ENCODE measurements at regions not wholly inside any gene's neighbourhood (a gene's known extent, or its start where the extent isn't known, plus 50 kb on each side); places are given as distances from the start of the nearest gene placed in this dataset.

DNA sequence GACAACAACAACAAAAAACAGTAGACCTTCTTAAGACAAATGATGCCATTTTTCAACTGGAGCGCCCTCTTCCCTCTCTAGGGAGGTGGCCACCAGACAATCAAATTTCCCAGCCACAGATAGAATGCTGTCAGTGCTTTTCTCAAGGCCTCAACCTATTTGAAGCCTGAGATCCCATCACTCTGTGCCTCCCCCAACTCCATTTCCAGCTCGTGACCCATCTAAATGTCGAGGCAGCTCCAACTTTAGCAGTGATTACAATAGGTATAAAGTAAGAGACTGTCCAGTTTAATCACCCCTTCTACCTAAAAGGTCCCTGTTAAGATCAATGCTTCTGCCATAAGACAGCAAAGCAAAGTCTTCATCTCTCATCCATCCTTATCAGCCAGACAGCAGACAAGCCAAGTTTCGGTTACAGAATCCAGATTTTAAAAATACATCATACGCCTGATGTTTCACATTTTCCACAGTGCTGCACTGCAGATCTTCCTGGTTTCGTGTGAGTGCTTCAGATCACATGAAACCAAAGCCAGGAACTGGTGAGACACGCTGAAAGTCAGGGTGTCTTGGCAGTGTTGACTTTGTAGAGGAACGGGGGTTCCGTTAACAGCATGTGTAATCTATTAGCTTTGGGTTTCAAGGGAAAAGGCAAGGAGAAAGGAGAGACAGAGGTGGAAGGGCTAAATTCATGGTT lies 447.8 kb downstream of the ENC1 start:
- peaks cover 5% of the 10 kb centered on the region for H3K4me1 Mint-ChIP-seq (ENCODE audit: low read depth)
- peak overlapping the region; percentile 65 for H3K27ac Mint-ChIP-seq (ENCODE audit: unreplicated experiment)
- no peaks in the 10 kb centered on the region for H3K36me3 Mint-ChIP-seq (ENCODE audit: low read depth)
- H3K4me3 Mint-ChIP-seq (ENCODE audit: unreplicated experiment): no peak overlapping the region
- TF ChIP-seq, protein P1, sequence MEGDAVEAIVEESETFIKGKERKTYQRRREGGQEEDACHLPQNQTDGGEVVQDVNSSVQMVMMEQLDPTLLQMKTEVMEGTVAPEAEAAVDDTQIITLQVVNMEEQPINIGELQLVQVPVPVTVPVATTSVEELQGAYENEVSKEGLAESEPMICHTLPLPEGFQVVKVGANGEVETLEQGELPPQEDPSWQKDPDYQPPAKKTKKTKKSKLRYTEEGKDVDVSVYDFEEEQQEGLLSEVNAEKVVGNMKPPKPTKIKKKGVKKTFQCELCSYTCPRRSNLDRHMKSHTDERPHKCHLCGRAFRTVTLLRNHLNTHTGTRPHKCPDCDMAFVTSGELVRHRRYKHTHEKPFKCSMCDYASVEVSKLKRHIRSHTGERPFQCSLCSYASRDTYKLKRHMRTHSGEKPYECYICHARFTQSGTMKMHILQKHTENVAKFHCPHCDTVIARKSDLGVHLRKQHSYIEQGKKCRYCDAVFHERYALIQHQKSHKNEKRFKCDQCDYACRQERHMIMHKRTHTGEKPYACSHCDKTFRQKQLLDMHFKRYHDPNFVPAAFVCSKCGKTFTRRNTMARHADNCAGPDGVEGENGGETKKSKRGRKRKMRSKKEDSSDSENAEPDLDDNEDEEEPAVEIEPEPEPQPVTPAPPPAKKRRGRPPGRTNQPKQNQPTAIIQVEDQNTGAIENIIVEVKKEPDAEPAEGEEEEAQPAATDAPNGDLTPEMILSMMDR (IDR thresholded peaks at IDR 0.05): no peak
- H3K9me3 Mint-ChIP-seq (ENCODE audit: low read depth): no peaks in the 10 kb centered on the region
- H3K27me3 Mint-ChIP-seq (ENCODE audit: low read depth): no peaks in the 10 kb centered on the region
- no peak for DNase-seq (ENCODE audit: low spot score)

DNA sequence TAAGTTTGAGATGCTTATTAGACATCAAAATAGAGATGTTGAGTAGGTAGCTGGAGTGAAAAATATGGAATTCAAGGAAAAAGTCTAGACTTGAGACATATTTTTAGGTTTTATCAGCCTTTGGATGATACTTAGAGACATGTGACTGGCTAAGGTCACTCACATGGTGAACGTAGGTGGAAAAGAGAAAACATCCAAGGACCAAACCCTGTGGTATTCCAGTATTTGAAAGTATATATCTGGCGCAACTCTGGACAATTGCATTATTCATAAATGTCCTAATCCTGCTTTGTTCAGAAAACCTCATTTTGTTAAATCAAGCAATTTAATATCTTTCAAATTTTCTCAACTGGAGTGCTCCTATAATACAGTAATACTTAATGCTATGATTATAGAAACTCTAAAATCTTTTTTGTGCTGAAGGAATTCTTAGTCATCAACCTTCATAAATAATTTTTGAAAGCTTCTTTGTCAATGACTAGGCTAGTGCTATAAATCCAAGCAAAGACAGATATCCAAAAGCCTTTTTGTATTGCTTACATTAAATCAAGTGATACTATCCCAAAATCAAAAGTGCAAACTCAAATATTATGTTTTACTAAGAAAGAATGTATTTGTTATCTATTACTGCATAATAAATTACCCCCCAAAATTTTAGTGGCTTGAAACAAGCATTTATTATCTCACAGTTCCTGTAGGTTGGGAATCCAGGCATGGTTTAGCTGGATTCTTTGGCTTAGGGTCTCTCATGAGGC lies 452.0 kb downstream of the ENC1 start:
- no peaks in the 10 kb centered on the region for H3K27me3 Mint-ChIP-seq (ENCODE audit: low read depth)
- peaks cover 34% of the 10 kb centered on the region for H3K4me1 Mint-ChIP-seq (ENCODE audit: low read depth)
- TF ChIP-seq, protein P1 (IDR thresholded peaks at IDR 0.05): no peak
- peaks cover 4% of the 10 kb centered on the region for H3K9me3 Mint-ChIP-seq (ENCODE audit: low read depth)
- H3K27ac Mint-ChIP-seq (ENCODE audit: unreplicated experiment): no peak overlapping the region
- no peaks in the 10 kb centered on the region for H3K36me3 Mint-ChIP-seq (ENCODE audit: low read depth)
- DNase-seq (ENCODE audit: low spot score): no peak
- H3K4me3 Mint-ChIP-seq (ENCODE audit: unreplicated experiment): no peak overlapping the region

DNA sequence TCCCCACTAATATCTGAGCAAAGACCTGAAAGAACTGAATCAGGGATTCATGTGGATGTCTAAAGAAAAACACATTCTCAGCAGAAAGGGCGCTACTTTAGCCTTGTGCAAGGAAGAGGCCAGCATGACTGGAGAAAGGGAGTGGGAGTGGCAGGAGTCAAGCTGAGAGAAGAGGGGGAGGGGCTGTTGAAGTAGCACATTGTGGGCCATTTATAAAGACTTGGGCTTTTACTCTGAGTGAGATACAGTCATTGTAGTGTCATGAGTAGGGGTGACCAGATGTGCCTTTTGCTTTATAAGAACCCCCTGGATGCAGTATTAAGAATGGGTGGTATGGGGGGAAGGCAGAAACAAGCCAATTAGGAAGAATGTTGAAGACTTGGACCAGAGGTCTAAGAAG lies 452.8 kb downstream of the ENC1 start:
- Mint-ChIP-seq H3K4me1 (ENCODE audit: low read depth) (peaks cover 34% of the 10 kb centered on the region), H3K36me3 (ENCODE audit: low read depth) (no peaks in the 10 kb centered on the region), H3K4me3 (ENCODE audit: unreplicated experiment) (no peak overlapping the region), H3K27me3 (ENCODE audit: low read depth) (no peaks in the 10 kb centered on the region), H3K27ac (ENCODE audit: unreplicated experiment) (peak overlapping the region; percentile 14), H3K9me3 (ENCODE audit: low read depth) (peaks cover 4% of the 10 kb centered on the region)
- TF ChIP-seq, protein P1 (IDR thresholded peaks at IDR 0.05): no peak
- DNase-seq (ENCODE audit: low spot score): no peak

DNA sequence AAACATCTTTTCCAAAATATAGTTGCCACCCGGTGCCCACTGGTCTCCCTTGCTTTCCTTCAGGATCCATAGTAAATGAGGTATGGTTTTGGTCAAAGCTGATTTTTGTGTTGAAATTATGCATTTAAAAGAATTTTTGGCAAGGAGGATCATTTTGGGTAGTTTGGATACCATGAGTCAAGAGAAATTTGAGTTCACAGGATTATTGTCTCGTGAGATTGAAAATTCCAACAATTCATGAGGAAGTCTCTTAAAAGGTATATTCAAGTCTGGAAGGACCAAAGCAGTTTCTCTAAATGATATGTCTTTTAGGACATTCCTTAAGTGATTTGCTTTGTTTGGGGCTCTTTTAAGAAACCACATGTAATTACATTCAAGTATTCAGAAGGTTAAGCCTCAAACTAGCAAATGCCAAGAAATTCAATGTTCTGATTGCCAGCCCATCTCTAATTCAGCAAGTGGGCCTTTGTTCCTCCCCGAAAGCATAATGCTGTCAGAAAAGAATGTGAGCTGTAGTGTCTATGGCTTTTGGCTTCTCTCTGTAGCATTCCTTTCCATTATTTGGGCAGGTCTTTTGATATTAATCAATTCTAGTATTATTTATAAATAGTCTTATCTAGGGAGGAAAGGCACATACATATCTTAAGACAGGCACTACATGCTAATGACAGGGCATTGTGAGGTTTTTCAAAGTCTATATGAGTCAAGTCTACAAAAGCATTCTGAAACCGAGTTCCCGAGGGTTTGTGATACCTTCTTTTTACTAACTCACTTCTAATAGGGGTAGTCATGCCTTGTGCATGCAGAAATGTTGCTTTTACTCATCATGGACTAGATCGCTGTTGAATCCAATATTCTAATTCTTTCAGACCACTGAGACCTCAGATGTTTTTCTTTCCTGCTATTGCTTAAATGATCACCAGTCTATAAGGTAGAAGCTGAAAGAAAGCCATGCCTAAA lies 453.9 kb downstream of the ENC1 start:
- Mint-ChIP-seq H3K27ac (ENCODE audit: unreplicated experiment) (no peak overlapping the region), H3K4me3 (ENCODE audit: unreplicated experiment) (no peak overlapping the region), H3K9me3 (ENCODE audit: low read depth) (peaks cover 4% of the 10 kb centered on the region), H3K27me3 (ENCODE audit: low read depth) (no peaks in the 10 kb centered on the region), H3K36me3 (ENCODE audit: low read depth) (no peaks in the 10 kb centered on the region), H3K4me1 (ENCODE audit: low read depth) (peaks cover 34% of the 10 kb centered on the region)
- TF ChIP-seq, protein P1 (IDR thresholded peaks at IDR 0.05): no peak
- no peak for DNase-seq (ENCODE audit: low spot score)

DNA sequence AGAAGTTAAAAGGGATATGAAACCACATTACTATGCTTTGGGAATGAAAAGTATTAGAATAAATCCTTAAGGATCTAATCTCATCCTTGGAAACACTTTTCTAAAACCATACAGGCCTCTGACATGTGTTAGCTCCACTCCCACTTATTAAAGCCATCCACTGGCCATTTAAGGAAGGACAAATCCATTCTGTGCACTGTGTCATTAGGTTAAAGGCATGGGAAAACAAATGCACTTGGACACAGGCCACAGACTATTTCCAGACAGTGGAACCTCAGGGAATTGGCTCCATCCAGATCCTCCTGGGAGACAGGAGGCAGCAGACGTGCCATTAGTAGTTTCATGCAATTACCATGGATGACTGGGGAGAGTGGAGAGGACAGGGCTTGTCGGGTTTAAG lies 454.9 kb downstream of the ENC1 start:
- Mint-ChIP-seq H3K27me3 (ENCODE audit: low read depth) (no peaks in the 10 kb centered on the region), H3K9me3 (ENCODE audit: low read depth) (peaks cover 4% of the 10 kb centered on the region), H3K27ac (ENCODE audit: unreplicated experiment) (no peak overlapping the region), H3K4me3 (ENCODE audit: unreplicated experiment) (no peak overlapping the region), H3K4me1 (ENCODE audit: low read depth) (peaks cover 34% of the 10 kb centered on the region), H3K36me3 (ENCODE audit: low read depth) (no peaks in the 10 kb centered on the region)
- no peak for DNase-seq (ENCODE audit: low spot score)
- TF ChIP-seq, protein P1 (IDR thresholded peaks at IDR 0.05): peak; percentile 10
